ENCODE measurements at regions not wholly inside any gene's neighbourhood (a gene's known extent, or its start where the extent isn't known, plus 50 kb on each side); places are given as distances from the start of the nearest gene placed in this dataset.
"Not testable (repeated sequence)": the region's sequence is repeated elsewhere in the genome, so short reads cannot be mapped to it uniquely, and the experiment has no call there.

DNA sequence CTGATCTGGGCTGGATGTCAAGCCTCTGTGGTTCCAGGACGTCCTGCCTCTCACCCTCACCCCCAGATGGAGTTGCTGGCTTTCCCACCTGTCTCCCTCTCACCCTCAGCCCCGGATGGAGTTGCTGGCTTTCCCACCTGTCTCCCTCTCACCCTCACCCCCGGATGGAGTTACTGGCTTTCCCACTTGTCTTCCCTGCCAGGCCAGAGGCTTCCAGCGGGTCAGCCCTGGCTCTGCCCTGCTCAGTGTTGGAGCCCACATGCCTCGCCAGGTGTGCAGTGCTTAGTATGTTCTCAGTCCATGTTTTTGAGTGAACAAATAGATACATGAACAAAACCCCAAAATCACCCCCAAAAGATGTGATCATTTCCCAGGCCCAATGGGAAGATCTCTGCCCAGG is 127.6 kb downstream of the LRRC37A3 start:
- not testable (repeated sequence) for H3K4me3 ChIP-seq (ENCODE audit: low read depth, low read length); H3K4me1 ChIP-seq (ENCODE audit: control insufficient read depth, insufficient read depth, low read length); H3K27ac ChIP-seq (ENCODE audit: low read depth, low read length); H3K27me3 ChIP-seq (ENCODE audit: control insufficient read depth, insufficient read depth, low read length); H3K9ac ChIP-seq (ENCODE audit: low read depth, low read length); H3K36me3 ChIP-seq (ENCODE audit: control insufficient read depth, insufficient read depth, low read length); H3K9me3 ChIP-seq (ENCODE audit: control insufficient read depth, insufficient read depth, low read length)

DNA sequence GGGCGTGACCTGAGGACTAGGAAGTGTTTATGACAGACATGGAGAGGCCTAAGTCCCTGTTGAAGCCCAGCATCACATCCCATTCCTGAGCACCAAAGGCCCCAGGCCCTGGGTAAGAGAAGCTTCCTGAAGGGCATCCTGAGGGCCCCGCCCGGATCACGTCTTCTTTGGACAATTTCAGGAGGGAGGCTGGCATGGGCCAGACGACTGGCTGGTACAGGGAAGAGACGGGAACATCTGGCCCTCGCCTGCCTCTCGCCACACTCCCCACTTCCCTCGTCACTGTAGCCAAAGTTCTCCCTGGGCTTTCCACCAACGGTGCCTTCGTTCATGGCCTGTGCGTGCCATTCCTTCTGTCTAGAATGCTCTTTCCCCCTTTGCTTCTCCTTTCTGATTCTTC is 128.1 kb downstream of the LRRC37A3 start:
- H3K27me3 ChIP-seq (ENCODE audit: control insufficient read depth, insufficient read depth, low read length); H3K36me3 ChIP-seq (ENCODE audit: control insufficient read depth, insufficient read depth, low read length); H3K9me3 ChIP-seq (ENCODE audit: control insufficient read depth, insufficient read depth, low read length); H3K9ac ChIP-seq (ENCODE audit: low read depth, low read length); H3K4me3 ChIP-seq (ENCODE audit: low read depth, low read length); H3K4me1 ChIP-seq (ENCODE audit: control insufficient read depth, insufficient read depth, low read length); H3K27ac ChIP-seq (ENCODE audit: low read depth, low read length): not testable (repeated sequence)

DNA sequence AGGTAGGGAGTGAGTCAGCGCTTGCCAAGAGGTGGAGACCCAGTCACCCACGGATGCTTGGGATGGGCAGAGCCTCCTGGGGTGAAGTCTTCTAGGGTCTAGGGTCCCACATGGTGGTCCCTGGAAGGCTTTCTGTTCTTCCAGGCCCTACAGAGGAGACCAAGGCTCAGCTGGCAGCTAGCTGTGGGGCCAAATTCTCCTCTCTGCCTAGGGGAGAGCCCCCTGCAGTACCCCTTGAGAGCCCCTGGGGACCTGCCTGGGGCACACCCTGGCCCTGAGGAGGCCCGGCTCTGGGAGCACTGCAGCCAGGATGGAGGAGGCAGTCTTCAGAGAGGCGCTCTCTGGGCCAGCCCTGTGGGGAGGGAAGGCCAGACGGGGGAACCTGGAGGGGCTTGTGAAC is 128.6 kb upstream of the SMURF2 start:
- H3K9me3 ChIP-seq (ENCODE audit: control insufficient read depth, insufficient read depth, low read length); H3K9ac ChIP-seq (ENCODE audit: low read depth, low read length); H3K36me3 ChIP-seq (ENCODE audit: control insufficient read depth, insufficient read depth, low read length); H3K27ac ChIP-seq (ENCODE audit: low read depth, low read length); H3K4me3 ChIP-seq (ENCODE audit: low read depth, low read length); H3K4me1 ChIP-seq (ENCODE audit: control insufficient read depth, insufficient read depth, low read length); H3K27me3 ChIP-seq (ENCODE audit: control insufficient read depth, insufficient read depth, low read length): not testable (repeated sequence)

DNA sequence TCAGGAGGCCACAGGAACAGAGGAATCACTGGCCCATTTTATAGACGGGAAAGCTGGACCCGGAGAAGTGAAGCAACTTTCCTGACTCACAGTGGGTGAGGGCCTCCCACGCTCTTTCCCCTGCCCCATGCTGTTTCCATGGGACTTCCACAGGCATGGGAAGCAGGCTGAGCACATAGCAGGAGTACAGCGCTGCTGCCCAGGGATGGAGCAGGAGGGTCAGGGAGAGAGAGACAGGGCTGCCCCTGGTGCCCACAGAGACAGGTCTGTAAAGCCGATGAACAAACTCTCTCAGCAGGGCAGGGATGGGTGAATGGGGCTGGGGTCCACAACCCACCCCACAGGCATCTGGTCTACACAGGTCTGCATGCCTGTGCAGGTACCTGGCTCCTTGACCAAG is 128.1 kb upstream of the SMURF2 start:
- not testable (repeated sequence) for H3K9me3 ChIP-seq (ENCODE audit: control insufficient read depth, insufficient read depth, low read length); H3K27ac ChIP-seq (ENCODE audit: low read depth, low read length); H3K9ac ChIP-seq (ENCODE audit: low read depth, low read length); H3K4me1 ChIP-seq (ENCODE audit: control insufficient read depth, insufficient read depth, low read length); H3K36me3 ChIP-seq (ENCODE audit: control insufficient read depth, insufficient read depth, low read length); H3K4me3 ChIP-seq (ENCODE audit: low read depth, low read length); H3K27me3 ChIP-seq (ENCODE audit: control insufficient read depth, insufficient read depth, low read length)

DNA sequence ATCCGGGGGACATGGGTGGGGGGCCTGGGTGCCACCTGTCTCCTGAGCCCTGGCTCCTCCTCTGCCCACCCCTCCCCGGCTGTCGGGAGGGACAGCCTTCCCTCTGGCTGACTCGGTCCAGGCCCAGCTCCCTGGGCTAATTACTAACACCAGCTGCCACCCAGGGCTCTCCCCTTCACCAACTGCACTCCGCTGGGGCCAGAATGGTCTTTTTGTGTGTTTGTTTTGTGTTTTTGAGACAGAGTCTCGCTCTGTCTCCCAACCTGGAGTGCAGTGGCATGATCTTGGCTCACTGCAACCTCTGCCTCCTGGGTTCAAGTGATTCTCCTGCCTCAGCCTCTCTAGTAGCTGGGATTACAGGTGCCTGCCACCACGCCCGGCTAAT is 126.9 kb upstream of the SMURF2 start:
- not testable (repeated sequence) for H3K9ac ChIP-seq (ENCODE audit: low read depth, low read length); H3K27ac ChIP-seq (ENCODE audit: low read depth, low read length); H3K4me1 ChIP-seq (ENCODE audit: control insufficient read depth, insufficient read depth, low read length); H3K27me3 ChIP-seq (ENCODE audit: control insufficient read depth, insufficient read depth, low read length); H3K4me3 ChIP-seq (ENCODE audit: low read depth, low read length); H3K36me3 ChIP-seq (ENCODE audit: control insufficient read depth, insufficient read depth, low read length); H3K9me3 ChIP-seq (ENCODE audit: control insufficient read depth, insufficient read depth, low read length)

DNA sequence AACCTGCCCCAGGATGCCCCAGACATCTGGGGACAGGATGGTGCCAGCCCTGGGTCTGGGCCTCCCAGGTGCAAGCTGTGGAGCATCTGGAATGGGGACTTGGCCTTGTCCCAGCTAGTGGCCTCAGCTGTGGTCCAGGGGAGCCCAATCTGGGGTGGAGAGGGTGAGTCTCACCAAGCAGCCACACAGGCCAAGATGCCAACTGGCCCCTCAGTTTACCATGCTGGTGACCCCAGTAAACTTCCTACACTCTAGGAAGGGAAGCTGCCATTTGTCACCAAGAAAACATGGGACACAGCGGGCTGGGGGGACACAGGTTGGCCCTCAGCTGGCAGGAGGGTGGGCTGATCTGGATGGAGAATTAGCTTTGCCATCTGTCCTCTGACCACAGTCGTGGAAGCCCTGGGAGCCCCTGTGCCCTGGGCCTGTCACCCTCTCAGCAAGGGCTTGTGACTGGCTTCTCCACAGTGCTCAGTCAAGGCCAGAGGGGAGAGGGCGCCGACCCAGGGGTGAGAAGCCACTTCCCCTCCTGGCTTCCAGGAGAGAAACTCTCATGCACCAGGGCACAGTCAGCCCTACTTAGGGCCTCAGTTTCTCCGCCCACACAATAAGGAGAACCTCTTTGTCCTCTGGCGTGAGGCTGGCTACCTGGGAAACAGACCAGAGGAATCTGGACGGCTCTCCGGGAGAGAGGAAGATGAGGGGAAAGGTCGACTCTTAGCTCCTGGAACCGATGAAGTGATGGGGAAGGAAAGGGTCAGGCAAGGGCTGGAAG is 126.4 kb upstream of the SMURF2 start:
- Histone ChIP-seq H3K9ac (ENCODE audit: low read depth, low read length) (no peak overlapping the region), H3K4me1 (ENCODE audit: control insufficient read depth, insufficient read depth, low read length) (no peaks in the 10 kb centered on the region), H3K36me3 (ENCODE audit: control insufficient read depth, insufficient read depth, low read length) (0 out of 2 replicates have a peak, but pooled peaks cover 3% of the 10 kb centered on the region), H3K27me3 (ENCODE audit: control insufficient read depth, insufficient read depth, low read length) (no peaks in the 10 kb centered on the region), H3K9me3 (ENCODE audit: control insufficient read depth, insufficient read depth, low read length) (no peaks in the 10 kb centered on the region), H3K27ac (ENCODE audit: low read depth, low read length) (no peak overlapping the region), H3K4me3 (ENCODE audit: low read depth, low read length) (no peak overlapping the region)

DNA sequence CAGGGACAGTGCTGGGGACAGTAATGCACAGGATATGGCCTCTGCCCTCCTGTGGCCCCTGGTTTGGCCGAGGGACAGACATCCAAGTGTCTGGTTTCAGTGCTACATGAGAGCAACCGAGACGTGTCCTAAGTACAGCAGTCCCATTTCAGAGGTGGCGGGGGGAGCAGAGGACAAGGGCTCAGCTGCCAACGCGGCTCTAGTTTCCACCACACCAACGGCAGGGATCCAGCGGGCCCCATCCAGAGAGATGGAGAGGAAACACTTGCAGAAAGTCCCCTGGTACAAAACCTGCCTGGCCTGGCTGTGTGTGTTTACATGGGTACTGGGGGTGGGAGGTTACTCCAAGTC is 125.8 kb upstream of the SMURF2 start:
- H3K9me3 ChIP-seq (ENCODE audit: control insufficient read depth, insufficient read depth, low read length) = no peaks in the 10 kb centered on the region
- no peak overlapping the region for H3K27ac ChIP-seq (ENCODE audit: low read depth, low read length)
- H3K27me3 ChIP-seq (ENCODE audit: control insufficient read depth, insufficient read depth, low read length) = no peaks in the 10 kb centered on the region
- H3K36me3 ChIP-seq (ENCODE audit: control insufficient read depth, insufficient read depth, low read length) = 0 out of 2 replicates have a peak, but pooled peaks cover 3% of the 10 kb centered on the region
- no peaks in the 10 kb centered on the region for H3K4me1 ChIP-seq (ENCODE audit: control insufficient read depth, insufficient read depth, low read length)
- H3K4me3 ChIP-seq (ENCODE audit: low read depth, low read length) = no peak overlapping the region
- H3K9ac ChIP-seq (ENCODE audit: low read depth, low read length) = no peak overlapping the region

DNA sequence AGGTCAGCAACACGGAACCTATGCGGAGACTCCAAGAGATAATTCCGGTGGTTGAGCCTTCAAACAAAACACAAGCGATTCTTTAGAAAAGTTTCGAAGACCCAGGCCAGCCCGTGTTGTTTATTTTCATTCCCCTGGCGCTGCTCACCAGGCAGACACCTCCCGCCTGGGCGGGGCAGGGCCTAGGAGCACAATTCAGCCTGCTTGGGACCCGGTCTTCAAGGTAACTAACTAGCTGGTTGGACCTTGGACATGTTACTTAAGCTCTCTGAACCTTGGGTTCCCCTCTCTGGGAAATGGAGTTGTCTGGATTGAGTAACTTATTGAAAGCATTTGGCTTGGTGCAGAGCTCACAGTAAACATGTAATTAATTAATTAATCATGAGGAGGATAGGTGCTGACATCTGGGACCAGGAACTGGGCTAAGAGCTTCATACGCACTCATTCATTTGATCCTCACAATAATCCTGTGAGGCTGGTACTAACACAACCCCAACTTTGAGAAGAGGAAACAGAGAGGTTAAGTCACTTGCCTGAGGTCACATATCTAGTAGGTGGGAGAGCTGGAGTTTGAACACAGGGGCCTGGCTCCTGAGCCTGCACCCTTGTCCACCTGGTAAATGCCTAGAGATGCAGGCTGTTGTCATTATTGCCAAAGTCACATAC is 125.3 kb upstream of the SMURF2 start:
- Histone ChIP-seq H3K4me1 (ENCODE audit: control insufficient read depth, insufficient read depth, low read length) (no peaks in the 10 kb centered on the region), H3K27me3 (ENCODE audit: control insufficient read depth, insufficient read depth, low read length) (peaks cover 2% of the 10 kb centered on the region), H3K36me3 (ENCODE audit: control insufficient read depth, insufficient read depth, low read length) (0 out of 2 replicates have a peak, but pooled peaks cover 3% of the 10 kb centered on the region), H3K27ac (ENCODE audit: low read depth, low read length) (no peak overlapping the region), H3K9me3 (ENCODE audit: control insufficient read depth, insufficient read depth, low read length) (no peaks in the 10 kb centered on the region), H3K4me3 (ENCODE audit: low read depth, low read length) (no peak overlapping the region), H3K9ac (ENCODE audit: low read depth, low read length) (no peak overlapping the region)

DNA sequence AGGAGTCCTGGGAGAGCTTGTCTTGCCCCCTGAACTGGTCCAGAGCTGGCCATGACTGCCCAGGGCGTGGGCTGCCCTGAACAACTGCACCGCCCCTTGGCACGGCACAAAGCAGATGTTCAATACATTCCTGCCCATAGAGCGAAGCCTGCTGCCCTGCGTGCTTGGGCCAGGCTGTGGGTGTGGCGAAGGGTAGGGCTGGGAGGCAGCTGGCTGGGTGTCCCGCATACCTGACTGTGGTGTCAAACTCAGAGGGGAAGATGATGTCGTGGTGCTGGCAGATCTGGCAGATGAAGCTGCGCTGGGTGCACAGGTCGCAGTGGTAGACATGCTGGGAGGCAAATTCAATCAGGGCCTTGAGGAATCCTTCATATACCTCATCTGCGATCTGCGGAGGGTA is 124.2 kb upstream of the SMURF2 start:
- no peak overlapping the region for H3K27ac ChIP-seq (ENCODE audit: low read depth, low read length)
- no peaks in the 10 kb centered on the region for H3K9me3 ChIP-seq (ENCODE audit: control insufficient read depth, insufficient read depth, low read length)
- no peaks in the 10 kb centered on the region for H3K36me3 ChIP-seq (ENCODE audit: control insufficient read depth, insufficient read depth, low read length)
- H3K4me1 ChIP-seq (ENCODE audit: control insufficient read depth, insufficient read depth, low read length) = peaks cover 5% of the 10 kb centered on the region; the same call in 1 of the 2 replicates
- H3K4me3 ChIP-seq (ENCODE audit: low read depth, low read length) = no peak overlapping the region
- H3K27me3 ChIP-seq (ENCODE audit: control insufficient read depth, insufficient read depth, low read length) = peaks cover 12% of the 10 kb centered on the region
- no peak overlapping the region for H3K9ac ChIP-seq (ENCODE audit: low read depth, low read length)

DNA sequence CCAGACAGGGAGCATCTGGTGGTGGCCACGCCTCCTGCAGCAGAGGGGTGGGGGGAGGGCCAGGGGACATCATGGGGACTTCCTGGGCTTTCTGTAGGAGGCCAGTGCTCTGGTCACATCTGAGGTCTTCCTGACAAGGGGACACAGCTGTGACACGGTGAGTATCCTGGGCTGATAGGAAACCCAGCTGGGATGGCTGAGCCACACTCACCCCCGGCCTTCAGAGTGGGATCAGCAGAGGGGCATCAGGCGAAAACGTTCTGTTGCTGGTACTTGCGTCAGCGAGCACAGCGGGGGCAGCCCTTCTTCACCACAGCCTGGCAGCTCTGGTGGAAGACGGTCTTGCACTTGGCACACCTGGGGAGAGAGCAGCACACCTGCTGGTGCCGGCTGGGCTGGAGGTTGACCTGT is 122.9 kb upstream of the SMURF2 start:
- no peak overlapping the region for H3K9ac ChIP-seq (ENCODE audit: low read depth, low read length)
- H3K4me1 ChIP-seq (ENCODE audit: control insufficient read depth, insufficient read depth, low read length) = peaks cover 5% of the 10 kb centered on the region; the same call in 1 of the 2 replicates
- peaks cover 24% of the 10 kb centered on the region for H3K27me3 ChIP-seq (ENCODE audit: control insufficient read depth, insufficient read depth, low read length)
- no peak overlapping the region for H3K4me3 ChIP-seq (ENCODE audit: low read depth, low read length)
- no peak overlapping the region for H3K27ac ChIP-seq (ENCODE audit: low read depth, low read length)
- H3K36me3 ChIP-seq (ENCODE audit: control insufficient read depth, insufficient read depth, low read length) = no peaks in the 10 kb centered on the region
- H3K9me3 ChIP-seq (ENCODE audit: control insufficient read depth, insufficient read depth, low read length) = no peaks in the 10 kb centered on the region

DNA sequence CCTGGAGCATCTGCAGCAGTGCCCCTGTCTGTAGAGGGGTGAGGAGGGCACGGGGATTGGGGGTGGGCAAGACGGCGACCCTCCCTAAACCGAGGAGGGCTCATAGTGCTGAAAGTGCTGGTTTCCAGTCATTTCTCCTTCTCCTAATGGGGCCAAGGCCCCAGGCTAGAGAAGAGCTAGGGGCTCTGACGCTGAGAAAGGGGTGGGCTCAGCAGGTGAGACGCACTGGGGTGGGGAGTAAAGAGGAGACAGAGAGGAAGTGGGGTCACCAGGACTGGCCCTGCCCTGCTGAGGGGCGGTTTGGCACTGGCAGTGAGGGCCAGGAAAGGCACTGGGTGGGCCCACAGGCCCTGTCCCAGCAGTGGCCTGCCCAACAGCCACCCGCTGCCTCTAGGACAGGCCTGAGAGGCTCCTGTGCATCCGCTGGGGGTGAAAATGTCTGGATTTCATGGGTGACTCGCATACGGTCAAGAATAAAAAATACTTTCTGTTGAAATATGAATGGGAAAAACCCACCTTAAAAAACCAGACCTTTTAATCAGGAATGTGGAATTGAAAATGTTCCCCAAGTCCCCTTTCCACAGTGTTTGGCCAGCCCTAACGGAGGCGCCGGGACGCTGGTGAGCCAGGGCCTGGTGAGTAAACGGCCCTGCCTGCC is 122.4 kb upstream of the SMURF2 start:
- no peaks in the 10 kb centered on the region for H3K36me3 ChIP-seq (ENCODE audit: control insufficient read depth, insufficient read depth, low read length)
- peaks cover 5% of the 10 kb centered on the region; the same call in 1 of the 2 replicates for H3K4me1 ChIP-seq (ENCODE audit: control insufficient read depth, insufficient read depth, low read length)
- no peaks in the 10 kb centered on the region for H3K9me3 ChIP-seq (ENCODE audit: control insufficient read depth, insufficient read depth, low read length)
- H3K27ac ChIP-seq (ENCODE audit: low read depth, low read length) = no peak overlapping the region
- no peak overlapping the region for H3K4me3 ChIP-seq (ENCODE audit: low read depth, low read length)
- H3K9ac ChIP-seq (ENCODE audit: low read depth, low read length) = no peak overlapping the region
- H3K27me3 ChIP-seq (ENCODE audit: control insufficient read depth, insufficient read depth, low read length) = peaks cover 29% of the 10 kb centered on the region
